Ishikawa (cell line): ENCODE measurements at regions not wholly inside any gene's neighbourhood (a gene's known extent, or its start where the extent isn't known, plus 50 kb on each side); places are given as distances from the start of the nearest gene placed in this dataset.

Experiments used
- EP300 ChIP-seq: IDR thresholded peaks from 2 replicates; pipeline ENCODE4 v1.6.1; 2012; ENCODE audit warnings: borderline replicate concordance
- MAX ChIP-seq: IDR thresholded peaks from 2 replicates; pipeline ENCODE4 v1.6.1; 2012
- TAF1 ChIP-seq: IDR thresholded peaks from 2 replicates; pipeline ENCODE4 v1.6.1; 2012; ENCODE audit warnings: low read depth, mild to moderate bottlenecking

- TF ChIP-seq EP300 (no peak), MAX (no peak), TAF1 (no peak)
Observed at GRCh38 chr5:68154119-68154857, 61.3 kb upstream of the PIK3R1 start.
